ENCODE measurements at regions not wholly inside any gene's neighbourhood (a gene's known extent, or its start where the extent isn't known, plus 50 kb on each side); places are given as distances from the start of the nearest gene placed in this dataset.

DNA sequence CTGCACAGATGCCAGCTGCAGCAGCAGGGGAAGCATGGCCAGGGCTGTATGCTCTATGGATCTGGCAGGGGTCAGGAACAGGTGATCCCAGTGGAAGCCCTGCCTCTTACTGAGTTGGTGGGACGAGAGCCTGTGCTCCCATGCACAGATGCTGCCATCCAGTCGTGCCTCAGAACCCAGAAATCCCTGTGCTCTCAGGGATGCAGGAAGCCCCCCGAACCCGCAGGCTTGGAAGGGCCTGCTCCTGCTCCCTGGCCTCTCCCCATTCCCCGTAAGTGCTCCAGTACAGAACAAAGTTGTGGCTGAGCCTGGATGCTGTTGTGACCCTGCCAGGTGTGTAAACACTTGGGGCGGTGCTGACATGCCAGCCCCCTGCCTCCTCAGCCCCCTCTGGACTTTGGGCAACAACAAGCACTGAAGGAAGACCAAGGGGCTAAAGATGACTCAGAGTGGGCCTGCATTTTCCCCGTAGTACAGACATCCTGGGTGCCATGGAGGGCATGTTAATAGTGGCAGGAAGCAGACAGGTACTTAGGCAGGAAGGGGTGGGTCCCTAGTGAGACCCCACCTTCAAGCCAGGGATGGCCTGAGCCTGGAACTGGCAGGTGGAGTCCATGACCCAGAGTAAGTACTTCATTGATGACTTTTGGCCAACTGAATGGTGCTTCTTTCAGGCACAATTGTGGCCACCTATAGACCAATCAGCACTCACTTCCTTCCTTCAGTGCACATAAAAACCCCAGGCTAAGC, 1640.7 kb downstream of the C4orf33 start (continued):
- TF ChIP-seq, protein P1, sequence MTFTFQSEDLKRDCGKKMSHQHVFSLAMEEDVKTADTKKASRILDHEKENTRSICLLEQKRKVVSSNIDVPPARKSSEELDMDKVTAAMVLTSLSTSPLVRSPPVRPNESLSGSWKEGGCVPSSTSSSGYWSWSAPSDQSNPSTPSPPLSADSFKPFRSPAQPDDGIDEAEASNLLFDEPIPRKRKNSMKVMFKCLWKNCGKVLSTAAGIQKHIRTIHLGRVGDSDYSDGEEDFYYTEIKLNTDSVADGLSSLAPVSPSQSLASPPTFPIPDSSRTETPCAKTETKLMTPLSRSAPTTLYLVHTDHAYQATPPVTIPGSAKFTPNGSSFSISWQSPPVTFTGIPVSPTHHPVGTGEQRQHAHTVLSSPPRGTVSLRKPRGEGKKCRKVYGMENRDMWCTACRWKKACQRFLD (tag by site-specific recombination; IDR thresholded peaks at IDR 0.05) = no peak
- TF ChIP-seq ZNF350 (tag by site-specific recombination; IDR thresholded peaks at IDR 0.05) = no peak
- TF ChIP-seq ZSCAN16 (tag by site-specific recombination; IDR thresholded peaks at IDR 0.05) = no peak
- no peak for TF ChIP-seq GLI2 (tag by site-specific recombination; IDR thresholded peaks at IDR 0.05; ENCODE audit: borderline replicate concordance, low read depth)

DNA sequence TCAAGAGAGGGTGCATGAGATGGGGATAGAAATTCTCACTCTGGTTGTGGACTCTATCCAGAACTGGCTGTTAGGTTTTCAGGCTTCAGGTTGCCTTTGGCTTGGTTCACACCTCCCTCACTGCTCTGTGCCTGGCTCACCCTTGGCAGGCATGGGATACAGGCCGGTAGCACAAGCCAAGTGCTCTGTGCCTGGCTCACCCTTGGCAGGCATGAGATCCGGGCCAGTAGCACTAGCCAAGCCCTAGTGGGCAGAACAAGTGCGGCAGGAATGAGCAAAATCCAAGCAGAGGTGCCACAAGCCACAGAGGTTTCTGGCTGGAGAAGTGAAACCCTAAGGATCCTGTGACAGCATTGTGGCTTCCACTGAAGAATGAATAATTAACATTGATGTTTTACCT, 1642.3 kb downstream of the C4orf33 start:
- POLR2A ChIA-PET = no interaction called here
- H3K9me3 ChIP-seq (ENCODE audit: control insufficient read depth, insufficient read depth, low read depth, low read length) = no peaks in the 10 kb centered on the region
- no peak overlapping the region for H3K27ac ChIP-seq (ENCODE audit: extremely low read depth, low read depth, low read length)
- no peaks in the 10 kb centered on the region for H3K36me3 ChIP-seq (ENCODE audit: control insufficient read depth in 2 of 2, insufficient read depth in 1 of 2, low read length in 2 of 2)
- CTCF ChIA-PET = no interaction called here
- TF ChIP-seq ZNF248 (tag by site-specific recombination; IDR thresholded peaks at IDR 0.05) (no peak), ZNF24 (tag by site-specific recombination; IDR thresholded peaks at IDR 0.05) (no peak)
- H3K4me3 ChIP-seq (ENCODE audit: low read depth, low read length) = no peak overlapping the region
- H3K4me1 ChIP-seq (ENCODE audit: control insufficient read depth, insufficient read depth, low read length) = no peaks in the 10 kb centered on the region

DNA sequence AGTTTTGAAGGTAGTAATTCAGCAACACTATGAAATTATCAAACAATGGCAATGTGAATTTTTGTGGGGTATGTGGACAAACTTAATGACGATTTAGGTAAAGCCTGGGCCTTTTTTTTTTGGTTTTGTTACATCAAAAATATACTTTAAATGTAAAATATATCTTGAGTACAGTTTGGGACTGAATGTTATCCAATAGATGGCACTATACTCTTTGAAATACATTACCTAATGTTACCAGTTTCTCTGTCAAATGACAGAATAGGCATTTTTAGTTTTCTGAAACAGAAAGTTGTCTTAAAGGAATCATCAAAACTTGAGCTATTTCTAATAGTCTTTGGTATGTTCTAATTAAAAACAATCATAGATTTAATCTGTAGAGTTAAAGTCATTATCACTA, 1651.9 kb downstream of the C4orf33 start:
- TF ChIP-seq SP2 (tag by site-specific recombination; IDR thresholded peaks at IDR 0.05) = no peak
- no peak for TF ChIP-seq ZNF354C (tag by site-specific recombination; IDR thresholded peaks at IDR 0.05; ENCODE audit: borderline replicate concordance, low read depth)
- no peak for TF ChIP-seq HOXC10 (CRISPR knock-in tag; IDR thresholded peaks at IDR 0.05)
- TF ChIP-seq, protein P2, sequence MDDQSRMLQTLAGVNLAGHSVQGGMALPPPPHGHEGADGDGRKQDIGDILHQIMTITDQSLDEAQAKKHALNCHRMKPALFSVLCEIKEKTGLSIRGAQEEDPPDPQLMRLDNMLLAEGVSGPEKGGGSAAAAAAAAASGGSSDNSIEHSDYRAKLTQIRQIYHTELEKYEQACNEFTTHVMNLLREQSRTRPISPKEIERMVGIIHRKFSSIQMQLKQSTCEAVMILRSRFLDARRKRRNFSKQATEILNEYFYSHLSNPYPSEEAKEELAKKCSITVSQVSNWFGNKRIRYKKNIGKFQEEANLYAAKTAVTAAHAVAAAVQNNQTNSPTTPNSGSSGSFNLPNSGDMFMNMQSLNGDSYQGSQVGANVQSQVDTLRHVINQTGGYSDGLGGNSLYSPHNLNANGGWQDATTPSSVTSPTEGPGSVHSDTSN (CRISPR knock-in tag; IDR thresholded peaks at IDR 0.05) = no peak
- TF ChIP-seq ZNF548 (tag by site-specific recombination; IDR thresholded peaks at IDR 0.05) = no peak
- TF ChIP-seq, protein P3, sequence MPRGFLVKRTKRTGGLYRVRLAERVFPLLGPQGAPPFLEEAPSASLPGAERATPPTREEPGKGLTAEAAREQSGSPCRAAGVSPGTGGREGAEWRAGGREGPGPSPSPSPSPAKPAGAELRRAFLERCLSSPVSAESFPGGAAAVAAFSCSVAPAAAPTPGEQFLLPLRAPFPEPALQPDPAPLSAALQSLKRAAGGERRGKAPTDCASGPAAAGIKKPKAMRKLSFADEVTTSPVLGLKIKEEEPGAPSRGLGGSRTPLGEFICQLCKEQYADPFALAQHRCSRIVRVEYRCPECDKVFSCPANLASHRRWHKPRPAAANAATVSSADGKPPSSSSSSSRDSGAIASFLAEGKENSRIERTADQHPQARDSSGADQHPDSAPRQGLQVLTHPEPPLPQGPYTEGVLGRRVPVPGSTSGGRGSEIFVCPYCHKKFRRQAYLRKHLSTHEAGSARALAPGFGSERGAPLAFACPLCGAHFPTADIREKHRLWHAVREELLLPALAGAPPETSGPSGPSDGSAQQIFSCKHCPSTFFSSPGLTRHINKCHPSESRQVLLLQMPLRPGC (tag by site-specific recombination; IDR thresholded peaks at IDR 0.05) = no peak
- no peak for TF ChIP-seq ZNF701 (tag by site-specific recombination; IDR thresholded peaks at IDR 0.05)
- TF ChIP-seq, protein P4, sequence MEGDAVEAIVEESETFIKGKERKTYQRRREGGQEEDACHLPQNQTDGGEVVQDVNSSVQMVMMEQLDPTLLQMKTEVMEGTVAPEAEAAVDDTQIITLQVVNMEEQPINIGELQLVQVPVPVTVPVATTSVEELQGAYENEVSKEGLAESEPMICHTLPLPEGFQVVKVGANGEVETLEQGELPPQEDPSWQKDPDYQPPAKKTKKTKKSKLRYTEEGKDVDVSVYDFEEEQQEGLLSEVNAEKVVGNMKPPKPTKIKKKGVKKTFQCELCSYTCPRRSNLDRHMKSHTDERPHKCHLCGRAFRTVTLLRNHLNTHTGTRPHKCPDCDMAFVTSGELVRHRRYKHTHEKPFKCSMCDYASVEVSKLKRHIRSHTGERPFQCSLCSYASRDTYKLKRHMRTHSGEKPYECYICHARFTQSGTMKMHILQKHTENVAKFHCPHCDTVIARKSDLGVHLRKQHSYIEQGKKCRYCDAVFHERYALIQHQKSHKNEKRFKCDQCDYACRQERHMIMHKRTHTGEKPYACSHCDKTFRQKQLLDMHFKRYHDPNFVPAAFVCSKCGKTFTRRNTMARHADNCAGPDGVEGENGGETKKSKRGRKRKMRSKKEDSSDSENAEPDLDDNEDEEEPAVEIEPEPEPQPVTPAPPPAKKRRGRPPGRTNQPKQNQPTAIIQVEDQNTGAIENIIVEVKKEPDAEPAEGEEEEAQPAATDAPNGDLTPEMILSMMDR (tag by site-specific recombination; IDR thresholded peaks at IDR 0.05) = no peak
- TF ChIP-seq, protein P5, sequence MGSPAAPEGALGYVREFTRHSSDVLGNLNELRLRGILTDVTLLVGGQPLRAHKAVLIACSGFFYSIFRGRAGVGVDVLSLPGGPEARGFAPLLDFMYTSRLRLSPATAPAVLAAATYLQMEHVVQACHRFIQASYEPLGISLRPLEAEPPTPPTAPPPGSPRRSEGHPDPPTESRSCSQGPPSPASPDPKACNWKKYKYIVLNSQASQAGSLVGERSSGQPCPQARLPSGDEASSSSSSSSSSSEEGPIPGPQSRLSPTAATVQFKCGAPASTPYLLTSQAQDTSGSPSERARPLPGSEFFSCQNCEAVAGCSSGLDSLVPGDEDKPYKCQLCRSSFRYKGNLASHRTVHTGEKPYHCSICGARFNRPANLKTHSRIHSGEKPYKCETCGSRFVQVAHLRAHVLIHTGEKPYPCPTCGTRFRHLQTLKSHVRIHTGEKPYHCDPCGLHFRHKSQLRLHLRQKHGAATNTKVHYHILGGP (tag by site-specific recombination; IDR thresholded peaks at IDR 0.05) = no peak
- TF ChIP-seq, protein P6, sequence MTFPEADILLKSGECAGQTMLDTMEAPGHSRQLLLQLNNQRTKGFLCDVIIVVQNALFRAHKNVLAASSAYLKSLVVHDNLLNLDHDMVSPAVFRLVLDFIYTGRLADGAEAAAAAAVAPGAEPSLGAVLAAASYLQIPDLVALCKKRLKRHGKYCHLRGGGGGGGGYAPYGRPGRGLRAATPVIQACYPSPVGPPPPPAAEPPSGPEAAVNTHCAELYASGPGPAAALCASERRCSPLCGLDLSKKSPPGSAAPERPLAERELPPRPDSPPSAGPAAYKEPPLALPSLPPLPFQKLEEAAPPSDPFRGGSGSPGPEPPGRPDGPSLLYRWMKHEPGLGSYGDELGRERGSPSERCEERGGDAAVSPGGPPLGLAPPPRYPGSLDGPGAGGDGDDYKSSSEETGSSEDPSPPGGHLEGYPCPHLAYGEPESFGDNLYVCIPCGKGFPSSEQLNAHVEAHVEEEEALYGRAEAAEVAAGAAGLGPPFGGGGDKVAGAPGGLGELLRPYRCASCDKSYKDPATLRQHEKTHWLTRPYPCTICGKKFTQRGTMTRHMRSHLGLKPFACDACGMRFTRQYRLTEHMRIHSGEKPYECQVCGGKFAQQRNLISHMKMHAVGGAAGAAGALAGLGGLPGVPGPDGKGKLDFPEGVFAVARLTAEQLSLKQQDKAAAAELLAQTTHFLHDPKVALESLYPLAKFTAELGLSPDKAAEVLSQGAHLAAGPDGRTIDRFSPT (tag by site-specific recombination; IDR thresholded peaks at IDR 0.05) = no peak
- no peak for TF ChIP-seq HOXA7 (CRISPR knock-in tag; IDR thresholded peaks at IDR 0.05; ENCODE audit: borderline replicate concordance)
- TF ChIP-seq EGR2 (tag by site-specific recombination; IDR thresholded peaks at IDR 0.05; ENCODE audit: low read depth) = no peak
- TF ChIP-seq, protein P7, sequence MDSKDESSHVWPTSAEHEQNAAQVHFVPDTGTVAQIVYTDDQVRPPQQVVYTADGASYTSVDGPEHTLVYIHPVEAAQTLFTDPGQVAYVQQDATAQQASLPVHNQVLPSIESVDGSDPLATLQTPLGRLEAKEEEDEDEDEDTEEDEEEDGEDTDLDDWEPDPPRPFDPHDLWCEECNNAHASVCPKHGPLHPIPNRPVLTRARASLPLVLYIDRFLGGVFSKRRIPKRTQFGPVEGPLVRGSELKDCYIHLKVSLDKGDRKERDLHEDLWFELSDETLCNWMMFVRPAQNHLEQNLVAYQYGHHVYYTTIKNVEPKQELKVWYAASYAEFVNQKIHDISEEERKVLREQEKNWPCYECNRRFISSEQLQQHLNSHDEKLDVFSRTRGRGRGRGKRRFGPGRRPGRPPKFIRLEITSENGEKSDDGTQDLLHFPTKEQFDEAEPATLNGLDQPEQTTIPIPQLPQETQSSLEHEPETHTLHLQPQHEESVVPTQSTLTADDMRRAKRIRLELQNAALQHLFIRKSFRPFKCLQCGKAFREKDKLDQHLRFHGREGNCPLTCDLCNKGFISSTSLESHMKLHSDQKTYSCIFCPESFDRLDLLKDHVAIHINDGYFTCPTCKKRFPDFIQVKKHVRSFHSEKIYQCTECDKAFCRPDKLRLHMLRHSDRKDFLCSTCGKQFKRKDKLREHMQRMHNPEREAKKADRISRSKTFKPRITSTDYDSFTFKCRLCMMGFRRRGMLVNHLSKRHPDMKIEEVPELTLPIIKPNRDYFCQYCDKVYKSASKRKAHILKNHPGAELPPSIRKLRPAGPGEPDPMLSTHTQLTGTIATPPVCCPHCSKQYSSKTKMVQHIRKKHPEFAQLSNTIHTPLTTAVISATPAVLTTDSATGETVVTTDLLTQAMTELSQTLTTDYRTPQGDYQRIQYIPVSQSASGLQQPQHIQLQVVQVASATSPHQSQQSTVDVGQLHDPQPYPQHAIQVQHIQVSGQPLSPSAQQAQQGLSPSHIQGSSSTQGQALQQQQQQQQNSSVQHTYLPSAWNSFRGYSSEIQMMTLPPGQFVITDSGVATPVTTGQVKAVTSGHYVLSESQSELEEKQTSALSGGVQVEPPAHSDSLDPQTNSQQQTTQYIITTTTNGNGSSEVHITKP (tag by site-specific recombination; IDR thresholded peaks at IDR 0.05) = no peak
- H3K4me3 ChIP-seq (ENCODE audit: low read depth, low read length) = no peak overlapping the region
- CTCF ChIA-PET = no interaction called here
- H3K9me3 ChIP-seq (ENCODE audit: control insufficient read depth, insufficient read depth, low read depth, low read length) = no peaks in the 10 kb centered on the region
- no peaks in the 10 kb centered on the region for H3K36me3 ChIP-seq (ENCODE audit: control insufficient read depth in 2 of 2, insufficient read depth in 1 of 2, low read length in 2 of 2)
- no peaks in the 10 kb centered on the region for H3K4me1 ChIP-seq (ENCODE audit: control insufficient read depth, insufficient read depth, low read length)
- POLR2A ChIA-PET = no interaction called here
- no peak overlapping the region for H3K27ac ChIP-seq (ENCODE audit: extremely low read depth, low read depth, low read length)

All from HEK293 (cell line).